Activated CD4-positive, alpha-beta memory T cell treated with anti-CD3 and anti-CD28 coated beads, Interleukin-2, amount 10 ng/mL, durations not matched to agents 7 days and 5 days (primary cell): ENCODE measurements at regions not wholly inside any gene's neighbourhood (a gene's known extent, or its start where the extent isn't known, plus 50 kb on each side); places are given as distances from the start of the nearest gene placed in this dataset.

ENCODE experiments used
- CTCF ChIA-PET: fragments of 350-600 bp; sonication (Branson Sonifier 250); formaldehyde crosslinking; loops from one replicate; lab custom pipeline; 2021; ENCODE audit warnings: antibody characterized with exemption, inconsistent platforms; lab: Charles Lee
- POLR2A ChIA-PET: fragments of 350-600 bp; sonication (Branson Sonifier 250); formaldehyde crosslinking; loops from one replicate; lab custom pipeline; 2021; ENCODE audit warnings: antibody characterized with exemption; lab: Charles Lee
- DNase-seq: peaks from one replicate; pipeline ENCODE4 v3.0.0-alpha.2; 2020
- H3K27ac Mint-ChIP-seq: one replicate; pipeline ENCODE4 v1.8.0; 2021; ENCODE audit warnings: mild to moderate bottlenecking, mixed read lengths
- H3K27me3 Mint-ChIP-seq: one replicate; pipeline ENCODE4 v1.8.0; 2021; ENCODE audit warnings: mixed read lengths
- H3K36me3 Mint-ChIP-seq: one replicate; pipeline ENCODE4 v1.8.0; 2021; ENCODE audit warnings: low read depth, mixed read lengths
- H3K4me1 Mint-ChIP-seq: one replicate; pipeline ENCODE4 v1.8.0; 2021; ENCODE audit warnings: mixed read lengths
- H3K4me3 Mint-ChIP-seq: one replicate; pipeline ENCODE4 v1.8.0; 2021; ENCODE audit warnings: mild to moderate bottlenecking, mixed read lengths
- H3K9me3 Mint-ChIP-seq: one replicate; pipeline ENCODE4 v1.8.0; 2021; ENCODE audit warnings: mixed read lengths

DNA sequence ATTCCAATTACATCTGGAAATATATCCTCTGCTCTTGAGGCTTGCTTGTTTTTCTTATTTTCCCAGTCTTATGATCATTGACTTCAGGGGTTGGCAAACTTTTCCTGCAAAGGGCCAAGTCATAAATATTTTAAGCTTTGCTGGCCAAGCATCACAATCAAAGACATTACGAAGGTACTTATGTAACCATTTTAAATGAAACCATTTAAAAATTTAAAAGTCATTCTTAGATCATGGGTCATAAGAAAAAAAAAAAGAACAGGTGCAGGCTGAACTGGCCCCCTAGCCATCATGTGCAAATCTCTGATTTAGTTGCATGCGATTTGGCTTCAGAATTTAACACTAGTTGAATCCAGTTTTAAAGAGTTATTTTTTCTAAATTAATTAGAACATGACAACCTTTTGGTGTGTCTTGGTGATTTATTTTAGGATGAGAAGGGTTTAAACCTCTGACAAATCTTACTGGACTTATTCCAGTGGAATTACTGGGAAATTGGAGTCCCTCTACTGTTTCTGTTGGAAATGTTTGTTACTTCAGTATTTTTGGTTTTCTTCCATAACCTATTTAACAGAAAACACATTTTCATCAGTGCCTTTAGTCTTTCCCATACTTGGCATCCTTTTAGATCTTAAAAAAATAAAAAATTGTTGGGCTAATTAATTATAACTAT lies 148.1 kb downstream of the NHLRC3 start:
- POLR2A ChIA-PET = no interaction called here
- CTCF ChIA-PET = no interaction called here
- no peaks in the 10 kb centered on the region for H3K9me3 Mint-ChIP-seq
- H3K27me3 Mint-ChIP-seq = peaks cover 18% of the 10 kb centered on the region
- DNase-seq = no peak
- H3K4me1 Mint-ChIP-seq = no peaks in the 10 kb centered on the region
- H3K4me3 Mint-ChIP-seq = no peak overlapping the region
- no peaks in the 10 kb centered on the region for H3K36me3 Mint-ChIP-seq
- H3K27ac Mint-ChIP-seq = no peak overlapping the region

DNA sequence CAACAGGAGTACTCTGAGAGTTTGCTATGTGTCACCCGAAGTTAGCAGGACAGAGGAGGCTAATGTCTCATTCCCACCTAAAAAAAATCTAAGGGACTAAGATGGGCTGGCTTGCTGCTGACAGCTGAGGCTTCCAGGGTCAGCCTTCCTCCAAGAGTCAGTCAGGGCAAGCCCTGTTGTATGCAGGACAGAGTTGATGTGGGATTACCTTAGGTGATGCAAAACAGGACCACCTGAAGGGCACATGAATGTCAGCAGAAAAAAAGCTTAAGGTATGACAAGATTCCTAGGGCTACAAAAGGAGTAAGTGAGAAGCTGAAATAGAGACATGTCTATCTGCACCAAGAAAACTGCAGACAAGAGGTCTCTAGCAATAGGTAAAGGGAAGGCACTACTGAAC lies 151.5 kb downstream of the NHLRC3 start:
- H3K27me3 Mint-ChIP-seq = peaks cover 22% of the 10 kb centered on the region
- no peaks in the 10 kb centered on the region for H3K36me3 Mint-ChIP-seq
- H3K9me3 Mint-ChIP-seq = no peaks in the 10 kb centered on the region
- ChIA-PET POLR2A (interaction anchor here (0.5 kb wide), 1 partner anchor 132 kb away, joined by 3 read pairs; no protein-coding TSS in a partner anchor), CTCF (no interaction called here)
- DNase-seq = no peak
- H3K4me1 Mint-ChIP-seq = no peaks in the 10 kb centered on the region
- H3K27ac Mint-ChIP-seq = no peak overlapping the region
- H3K4me3 Mint-ChIP-seq = no peak overlapping the region

DNA sequence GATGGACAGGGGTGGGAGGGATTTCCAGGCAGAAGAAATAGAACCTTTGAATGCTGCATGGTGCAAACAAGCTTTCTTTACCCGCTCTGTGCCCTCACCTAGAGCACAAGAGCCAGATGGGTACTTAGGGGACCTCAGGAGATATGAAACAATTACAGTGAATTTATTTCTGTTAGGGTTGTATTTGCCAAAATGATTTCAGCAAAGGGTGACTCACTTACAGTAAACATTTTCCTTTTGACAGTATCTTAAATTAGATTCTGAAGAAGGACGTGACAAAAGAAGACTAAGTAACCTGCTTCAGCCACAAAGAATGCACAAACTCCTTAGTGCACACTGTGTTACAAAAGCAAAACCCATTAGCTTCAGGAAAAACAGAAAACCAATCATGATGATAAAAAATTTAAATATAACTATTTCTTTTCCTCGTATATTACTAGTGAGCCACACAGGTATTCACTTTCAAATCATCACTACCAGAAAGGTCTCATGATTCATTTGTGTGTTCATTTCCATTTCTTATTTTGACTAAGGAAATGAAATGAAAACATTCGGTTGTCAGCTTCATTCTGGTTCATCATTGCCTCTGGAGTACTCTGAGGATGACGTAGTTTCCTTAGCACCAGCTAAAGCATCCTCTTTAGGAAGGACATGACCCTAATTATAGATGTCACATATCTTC lies 158.8 kb downstream of the NHLRC3 start:
- POLR2A ChIA-PET = no interaction called here
- H3K9me3 Mint-ChIP-seq = no peaks in the 10 kb centered on the region
- H3K4me1 Mint-ChIP-seq = peaks cover 11% of the 10 kb centered on the region
- CTCF ChIA-PET = no interaction called here
- peaks cover 10% of the 10 kb centered on the region for H3K27me3 Mint-ChIP-seq
- no peak overlapping the region for H3K27ac Mint-ChIP-seq
- H3K4me3 Mint-ChIP-seq = no peak overlapping the region
- no peaks in the 10 kb centered on the region for H3K36me3 Mint-ChIP-seq
- DNase-seq = no peak

DNA sequence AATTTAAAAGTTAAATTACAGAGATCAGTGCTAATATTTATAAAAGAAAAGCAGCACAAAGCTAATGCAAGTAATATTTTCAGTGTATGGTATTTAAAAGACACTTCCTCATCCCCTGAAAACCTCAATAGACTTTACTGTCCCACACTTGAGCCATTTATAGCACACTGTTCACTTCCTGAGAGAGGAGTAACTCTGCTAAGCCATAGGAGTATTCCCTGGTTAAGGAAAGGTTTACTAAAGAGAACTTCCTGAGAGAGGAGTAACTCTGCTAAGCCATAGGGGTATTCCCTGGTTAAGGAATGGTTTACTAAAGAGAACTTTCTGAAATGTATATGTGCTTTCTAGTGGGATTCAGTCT lies 159.4 kb downstream of the NHLRC3 start:
- no peak overlapping the region for H3K27ac Mint-ChIP-seq
- DNase-seq = no peak
- H3K27me3 Mint-ChIP-seq = peaks cover 10% of the 10 kb centered on the region
- H3K9me3 Mint-ChIP-seq = no peaks in the 10 kb centered on the region
- H3K4me3 Mint-ChIP-seq = no peak overlapping the region
- peaks cover 11% of the 10 kb centered on the region for H3K4me1 Mint-ChIP-seq
- no peaks in the 10 kb centered on the region for H3K36me3 Mint-ChIP-seq
- POLR2A ChIA-PET = no interaction called here
- CTCF ChIA-PET = no interaction called here

DNA sequence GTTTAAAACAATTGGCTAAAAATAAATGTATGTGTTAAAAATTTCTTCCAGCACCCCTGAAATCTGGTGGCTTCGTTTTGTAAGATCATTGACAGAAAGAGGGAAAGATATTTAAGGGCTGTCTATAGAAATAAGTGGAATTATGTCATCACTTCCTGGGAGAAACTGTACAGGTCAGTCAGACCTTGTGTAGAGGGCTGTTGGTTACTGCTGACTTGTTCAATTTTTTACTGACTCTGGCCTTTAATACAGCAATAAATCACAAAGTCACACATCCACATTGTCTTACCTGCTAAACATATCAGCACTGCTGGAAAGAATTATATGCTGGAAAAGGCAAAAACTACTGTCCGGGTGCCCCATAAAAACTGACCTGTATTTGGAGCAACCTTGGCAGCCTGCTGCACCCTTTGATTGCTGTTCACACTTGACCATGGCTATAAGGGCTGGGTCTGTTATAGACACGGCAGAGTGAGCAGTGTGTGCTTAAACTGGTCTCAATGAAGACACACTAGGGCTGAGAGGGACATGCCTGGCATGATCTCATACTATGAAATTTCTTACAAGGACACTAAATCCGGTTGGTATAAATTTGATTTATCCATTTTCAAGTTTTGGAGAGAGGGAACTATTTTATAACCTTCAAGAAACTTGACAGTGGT lies 162.1 kb downstream of the NHLRC3 start:
- Mint-ChIP-seq H3K27me3 (peaks cover 3% of the 10 kb centered on the region), H3K4me1 (peaks cover 11% of the 10 kb centered on the region), H3K36me3 (no peaks in the 10 kb centered on the region), H3K4me3 (no peak overlapping the region), H3K9me3 (no peaks in the 10 kb centered on the region), H3K27ac (no peak overlapping the region)
- no peak for DNase-seq
- POLR2A ChIA-PET = no interaction called here
- CTCF ChIA-PET = no interaction called here

DNA sequence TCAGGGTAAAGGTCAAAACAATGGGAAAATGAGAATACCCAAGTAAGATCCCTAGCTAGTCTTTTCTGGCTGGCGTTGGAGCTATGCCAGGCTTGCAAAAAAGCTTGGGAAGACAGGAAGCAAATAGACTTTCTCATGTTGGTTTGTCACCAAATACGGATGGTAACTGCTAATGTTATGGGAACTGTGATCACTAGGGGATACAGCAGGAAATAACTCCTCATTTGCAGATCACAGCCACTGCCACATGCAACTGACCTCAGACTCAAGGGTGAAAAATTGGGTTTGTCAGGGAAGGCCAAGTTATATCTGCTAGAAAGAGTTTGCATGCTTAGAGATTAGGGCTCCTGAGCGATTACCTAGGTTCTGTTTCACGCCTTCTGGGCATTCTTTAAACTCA lies 162.9 kb downstream of the NHLRC3 start:
- DNase-seq = no peak
- peaks cover 3% of the 10 kb centered on the region for H3K27me3 Mint-ChIP-seq
- no peak overlapping the region for H3K4me3 Mint-ChIP-seq
- ChIA-PET POLR2A (no interaction called here), CTCF (no interaction called here)
- H3K9me3 Mint-ChIP-seq = no peaks in the 10 kb centered on the region
- no peak overlapping the region for H3K27ac Mint-ChIP-seq
- no peaks in the 10 kb centered on the region for H3K36me3 Mint-ChIP-seq
- H3K4me1 Mint-ChIP-seq = peaks cover 11% of the 10 kb centered on the region

GRCh38 chr13:39202746-39203145 lies 164.5 kb downstream of the NHLRC3 start:
- Mint-ChIP-seq H3K27me3 (peaks cover 3% of the 10 kb centered on the region), H3K9me3 (no peaks in the 10 kb centered on the region), H3K4me1 (peaks cover 2% of the 10 kb centered on the region), H3K4me3 (no peak overlapping the region), H3K36me3 (no peaks in the 10 kb centered on the region), H3K27ac (no peak overlapping the region)
- no peak for DNase-seq
- ChIA-PET CTCF (no interaction called here), POLR2A (no interaction called here)

DNA sequence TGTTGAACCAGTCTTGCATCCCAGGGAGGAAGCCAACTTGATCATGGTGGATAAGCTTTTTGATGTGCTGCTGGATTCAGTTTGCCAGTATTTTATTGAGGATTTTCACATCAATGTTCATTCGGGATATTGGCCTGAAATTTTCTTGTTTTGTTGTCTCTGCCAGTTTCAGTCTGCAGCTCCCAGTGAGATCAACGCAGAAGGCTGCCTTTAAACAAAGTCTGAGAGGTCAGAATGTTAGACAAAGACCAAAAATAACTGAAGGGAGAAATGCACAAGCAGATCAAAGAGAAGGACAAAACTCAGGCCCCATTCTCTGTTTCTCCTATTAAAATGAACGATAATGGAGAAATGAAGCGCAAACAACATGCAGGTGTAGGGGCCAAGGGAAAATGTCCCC lies 170.4 kb downstream of the NHLRC3 start:
- ChIA-PET CTCF (no interaction called here), POLR2A (no interaction called here)
- no peaks in the 10 kb centered on the region for H3K36me3 Mint-ChIP-seq
- DNase-seq = no peak
- H3K4me1 Mint-ChIP-seq = no peaks in the 10 kb centered on the region
- no peak overlapping the region for H3K27ac Mint-ChIP-seq
- H3K27me3 Mint-ChIP-seq = peaks cover 7% of the 10 kb centered on the region
- H3K4me3 Mint-ChIP-seq = no peak overlapping the region
- H3K9me3 Mint-ChIP-seq = no peaks in the 10 kb centered on the region

GRCh38 chr13:39209731-39210531 lies 171.7 kb downstream of the NHLRC3 start:
- Mint-ChIP-seq H3K4me1 (no peaks in the 10 kb centered on the region), H3K36me3 (no peaks in the 10 kb centered on the region), H3K27me3 (peaks cover 6% of the 10 kb centered on the region), H3K4me3 (no peak overlapping the region), H3K9me3 (no peaks in the 10 kb centered on the region), H3K27ac (no peak overlapping the region)
- POLR2A ChIA-PET = no interaction called here
- CTCF ChIA-PET = no interaction called here
- DNase-seq = no peak

DNA sequence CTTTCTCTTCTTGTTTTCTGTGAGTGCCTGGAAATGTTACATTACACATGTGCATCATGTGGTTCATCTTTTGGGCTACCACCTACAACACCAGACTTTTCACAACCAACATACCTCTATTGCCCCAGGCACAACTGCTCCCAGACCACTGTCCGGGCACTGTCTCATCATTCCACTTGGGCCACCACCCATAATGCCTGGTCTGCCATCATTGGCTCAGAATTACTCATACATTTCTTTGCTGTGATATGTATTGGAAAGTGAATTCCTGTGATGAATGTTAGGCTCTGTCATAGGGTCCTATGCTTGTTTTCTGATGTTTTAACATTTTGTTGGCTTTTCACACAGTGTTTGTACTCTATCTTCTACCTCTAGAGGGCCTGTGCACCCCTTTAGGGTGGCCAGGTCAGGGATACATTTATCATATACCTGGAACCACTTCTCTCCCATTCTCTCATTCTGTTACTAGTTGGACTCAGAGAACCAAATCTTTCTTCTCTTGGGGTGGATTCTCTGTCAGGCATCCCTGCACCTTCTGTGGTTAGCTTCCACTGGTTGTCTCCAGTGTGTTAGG lies 172.8 kb downstream of the NHLRC3 start:
- no peak overlapping the region for H3K4me3 Mint-ChIP-seq
- no peaks in the 10 kb centered on the region for H3K4me1 Mint-ChIP-seq
- H3K27me3 Mint-ChIP-seq = peaks cover 6% of the 10 kb centered on the region
- ChIA-PET CTCF (no interaction called here), POLR2A (no interaction called here)
- no peak overlapping the region for H3K27ac Mint-ChIP-seq
- H3K36me3 Mint-ChIP-seq = no peaks in the 10 kb centered on the region
- no peak for DNase-seq
- peaks cover 4% of the 10 kb centered on the region for H3K9me3 Mint-ChIP-seq

GRCh38 chr13:39215971-39216370 lies 177.7 kb downstream of the NHLRC3 start:
- H3K4me1 Mint-ChIP-seq = no peaks in the 10 kb centered on the region
- POLR2A ChIA-PET = no interaction called here
- H3K36me3 Mint-ChIP-seq = no peaks in the 10 kb centered on the region
- H3K9me3 Mint-ChIP-seq = peaks cover 4% of the 10 kb centered on the region
- H3K4me3 Mint-ChIP-seq = no peak overlapping the region
- no peak overlapping the region for H3K27ac Mint-ChIP-seq
- no peak for DNase-seq
- CTCF ChIA-PET = no interaction called here
- peaks cover 2% of the 10 kb centered on the region for H3K27me3 Mint-ChIP-seq

GRCh38 chr13:39217471-39217870 lies 179.2 kb downstream of the NHLRC3 start:
- CTCF ChIA-PET = no interaction called here

More at GRCh38 chr13:39217471-39217870, 179.2 kb downstream of the NHLRC3 start:
- no peaks in the 10 kb centered on the region for H3K4me1 Mint-ChIP-seq
- peaks cover 4% of the 10 kb centered on the region for H3K9me3 Mint-ChIP-seq
- H3K36me3 Mint-ChIP-seq = no peaks in the 10 kb centered on the region
- no peak overlapping the region for H3K27ac Mint-ChIP-seq
- DNase-seq = no peak
- peaks cover 2% of the 10 kb centered on the region for H3K27me3 Mint-ChIP-seq
- H3K4me3 Mint-ChIP-seq = no peak overlapping the region
- POLR2A ChIA-PET = no interaction called here
